NCI-H1048 (cell line): ENCODE measurements at regions not wholly inside any gene's neighbourhood (a gene's known extent, or its start where the extent isn't known, plus 50 kb on each side); places are given as distances from the start of the nearest gene placed in this dataset.

Experiments
- DNase-seq: peaks from one replicate; lab custom pipeline; 2025; lab: John Stamatoyannopoulos, UW

DNA sequence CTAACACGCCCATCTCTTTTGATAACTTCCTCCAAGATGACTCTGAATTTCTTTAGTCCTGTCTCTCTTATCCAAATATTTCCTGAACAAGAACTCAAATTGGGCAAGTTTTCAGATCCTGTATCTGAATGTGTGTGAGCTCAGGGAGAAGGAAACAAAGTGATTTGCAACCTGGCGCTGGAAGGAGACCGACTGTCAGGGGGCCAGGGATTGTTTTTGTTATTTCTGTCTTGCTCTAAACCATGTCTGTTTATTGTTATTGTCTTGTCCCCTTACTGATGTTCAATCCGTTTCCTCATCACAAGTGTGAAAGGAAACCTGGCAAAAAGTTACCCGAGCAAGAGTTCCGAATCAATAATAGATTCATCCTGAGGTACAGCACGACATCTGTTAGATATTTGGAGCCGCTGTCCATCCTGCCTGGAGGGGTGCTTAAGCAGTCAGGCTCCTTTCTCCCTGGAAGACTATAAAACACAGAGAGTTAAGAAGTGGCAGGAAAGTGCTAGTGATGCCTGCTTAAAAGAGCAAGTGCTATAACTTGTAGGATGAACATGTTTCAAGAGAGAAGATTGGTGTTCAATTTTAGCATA lies 132.5 kb upstream of the OSR1 start:
- no peak for DNase-seq

DNA sequence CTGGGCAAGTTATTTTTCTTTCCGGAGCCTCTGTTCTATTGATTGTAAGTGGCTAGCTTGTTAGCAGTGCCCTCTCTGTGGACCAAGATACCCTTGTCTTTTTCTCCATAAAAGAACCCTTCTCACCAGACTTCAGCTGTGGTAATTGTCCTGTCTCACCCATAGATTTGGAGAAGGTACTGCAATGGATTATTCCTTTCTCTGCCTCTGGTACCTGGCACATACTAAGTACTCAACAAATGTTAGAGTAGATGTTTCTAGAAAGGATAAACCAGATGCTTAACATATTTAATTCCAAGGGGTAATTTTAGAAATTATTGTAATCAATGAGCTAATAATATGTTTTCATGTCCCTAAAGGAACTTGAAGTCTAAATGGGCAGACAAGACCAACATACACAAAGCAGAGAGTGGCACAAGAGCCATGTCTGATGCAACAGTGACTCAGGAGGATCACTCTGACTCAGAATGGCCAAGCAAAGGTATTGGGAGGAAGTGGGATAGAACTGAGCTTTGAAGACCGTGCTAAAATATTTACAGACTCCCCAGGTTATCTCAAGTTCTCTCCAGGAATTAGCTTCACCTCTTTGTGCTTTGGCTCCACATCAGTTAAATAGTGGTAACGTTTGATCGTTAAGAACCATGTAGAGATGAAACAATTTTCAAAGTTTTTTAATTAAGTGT lies 129.7 kb upstream of the OSR1 start:
- DNase-seq, result no peak

DNA sequence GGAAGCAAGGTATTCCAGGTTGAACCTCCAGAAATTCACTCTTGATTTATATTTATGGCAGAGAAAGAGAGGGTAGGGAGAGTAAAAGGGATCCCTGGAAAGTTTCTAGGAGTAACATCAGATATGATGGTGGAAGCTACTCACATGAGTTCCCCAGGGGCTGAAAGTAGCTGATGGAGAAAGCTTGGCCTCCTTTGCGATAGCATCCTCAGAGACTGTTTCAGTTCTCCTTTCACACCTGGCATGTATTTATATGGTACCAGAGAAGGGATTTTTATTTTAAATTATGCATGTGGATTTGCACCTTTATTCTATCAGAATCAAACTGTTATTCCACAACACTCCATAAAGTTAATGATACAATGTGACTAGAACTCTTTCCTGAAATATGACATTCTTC lies 126.3 kb upstream of the OSR1 start:
- DNase-seq, result no peak

DNA sequence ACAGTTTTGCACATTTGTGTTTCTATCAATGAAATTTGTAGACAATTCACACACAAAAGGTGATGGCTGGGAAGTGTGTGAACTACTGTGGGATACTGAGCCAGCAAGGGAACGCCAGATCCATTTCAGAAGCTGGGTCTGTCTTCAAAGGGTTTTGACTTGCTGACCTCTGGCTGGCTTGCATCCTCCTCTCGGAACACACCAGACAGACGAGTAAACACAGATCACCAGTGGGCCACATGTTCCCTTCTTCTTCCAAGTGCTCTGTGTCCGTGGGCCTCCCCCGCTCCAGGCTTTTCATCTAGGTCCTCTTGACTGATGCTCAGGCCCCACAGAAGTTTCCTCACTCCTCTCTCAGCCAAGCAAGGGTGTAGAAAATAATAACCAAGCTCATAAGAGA lies 122.2 kb upstream of the OSR1 start:
- no peak for DNase-seq

DNA sequence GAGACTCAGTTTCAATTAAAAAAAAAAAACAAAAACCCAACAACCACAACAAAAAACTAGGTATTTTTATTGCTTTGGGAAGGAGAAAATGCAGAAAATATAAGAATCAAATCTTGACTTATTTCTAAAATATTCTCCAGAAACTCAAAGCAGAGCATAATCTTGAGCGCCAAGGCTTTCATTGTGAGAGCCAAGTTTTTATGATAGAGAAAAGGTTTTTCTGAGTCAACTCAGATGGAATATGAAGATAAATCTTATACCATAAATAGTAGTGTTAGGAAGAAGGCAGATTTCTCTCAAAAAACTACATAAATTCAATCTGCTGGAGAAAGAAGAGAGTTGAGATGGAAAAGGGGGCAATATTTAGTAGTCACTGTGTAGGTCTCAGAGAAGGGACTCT lies 121.2 kb upstream of the OSR1 start:
- DNase-seq, result no peak

DNA sequence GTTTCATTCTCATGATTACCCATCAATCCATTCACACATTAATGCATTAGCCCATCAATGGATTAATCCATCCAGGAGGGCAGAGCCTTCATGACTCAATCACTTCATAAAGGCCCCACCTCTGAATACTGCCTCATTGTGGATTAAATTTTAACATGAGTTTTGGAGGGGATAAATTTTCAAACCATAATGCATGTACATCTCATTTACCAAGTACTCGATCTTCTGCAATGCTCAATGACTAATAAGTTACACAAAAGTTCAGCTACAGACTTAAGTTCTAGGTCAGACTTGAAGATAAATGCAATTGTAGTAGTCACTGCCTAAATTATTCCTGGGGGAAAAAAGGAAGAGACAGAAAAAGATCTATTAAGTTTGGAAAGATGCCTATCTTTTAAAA lies 120.0 kb upstream of the OSR1 start:
- no peak for DNase-seq

DNA sequence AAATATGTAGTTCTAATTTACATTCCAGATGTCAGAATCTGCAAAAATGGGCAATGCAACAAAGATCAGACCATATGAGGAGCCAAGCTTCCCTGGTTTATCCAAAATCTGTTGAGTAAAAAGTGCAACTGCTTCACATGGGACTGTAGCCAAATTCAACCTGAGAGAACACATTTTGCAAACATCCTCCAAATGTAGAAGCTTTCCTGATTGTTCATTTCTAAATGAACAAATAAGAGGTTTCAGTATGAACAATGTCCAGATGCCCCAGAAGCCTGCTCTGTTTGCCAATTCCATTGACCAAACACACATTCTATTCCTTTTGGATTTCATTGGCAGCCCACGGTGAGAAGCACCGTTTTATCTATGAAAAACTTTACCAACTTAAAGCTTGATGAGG lies 117.9 kb upstream of the OSR1 start:
- no peak for DNase-seq

DNA sequence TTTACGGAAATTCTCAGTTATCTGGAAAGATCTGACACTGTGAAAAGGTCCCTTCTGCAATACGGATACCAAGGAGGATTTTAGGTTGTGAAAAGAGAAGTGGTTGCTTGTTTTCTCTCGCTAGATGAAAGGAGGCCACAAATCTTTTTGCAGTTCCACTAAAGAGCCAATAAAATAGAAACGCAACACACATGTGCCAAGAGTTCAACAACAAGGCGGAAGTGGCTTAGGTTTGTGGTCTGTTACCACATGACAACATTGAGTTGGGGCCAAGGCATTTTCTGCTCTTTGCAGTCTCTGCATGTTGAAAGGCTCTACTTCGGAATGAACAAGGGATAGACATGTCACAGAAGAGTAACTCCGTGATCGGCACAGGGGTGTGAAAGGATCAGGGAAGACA lies 115.7 kb upstream of the OSR1 start:
- DNase-seq, result no peak

DNA sequence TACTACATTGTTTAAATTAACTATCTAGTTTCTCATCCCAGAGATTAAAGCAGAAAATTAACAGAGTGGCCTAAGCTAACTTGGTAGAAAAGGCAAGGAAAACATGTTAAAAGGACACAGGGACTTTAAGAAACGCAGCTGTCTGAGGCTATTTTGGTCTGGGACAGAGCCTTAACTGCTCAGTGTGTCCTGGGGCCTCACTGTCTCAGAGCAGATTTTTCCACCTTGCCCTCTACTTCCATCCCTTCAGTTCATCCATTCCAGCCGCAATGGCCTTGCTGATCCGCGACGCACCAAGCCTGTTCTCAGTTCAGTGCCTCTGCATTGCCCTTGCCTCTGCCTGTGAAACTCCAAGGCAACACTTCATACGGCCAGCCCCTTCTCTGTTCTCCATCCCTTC lies 114.9 kb upstream of the OSR1 start:
- DNase-seq, result no peak

DNA sequence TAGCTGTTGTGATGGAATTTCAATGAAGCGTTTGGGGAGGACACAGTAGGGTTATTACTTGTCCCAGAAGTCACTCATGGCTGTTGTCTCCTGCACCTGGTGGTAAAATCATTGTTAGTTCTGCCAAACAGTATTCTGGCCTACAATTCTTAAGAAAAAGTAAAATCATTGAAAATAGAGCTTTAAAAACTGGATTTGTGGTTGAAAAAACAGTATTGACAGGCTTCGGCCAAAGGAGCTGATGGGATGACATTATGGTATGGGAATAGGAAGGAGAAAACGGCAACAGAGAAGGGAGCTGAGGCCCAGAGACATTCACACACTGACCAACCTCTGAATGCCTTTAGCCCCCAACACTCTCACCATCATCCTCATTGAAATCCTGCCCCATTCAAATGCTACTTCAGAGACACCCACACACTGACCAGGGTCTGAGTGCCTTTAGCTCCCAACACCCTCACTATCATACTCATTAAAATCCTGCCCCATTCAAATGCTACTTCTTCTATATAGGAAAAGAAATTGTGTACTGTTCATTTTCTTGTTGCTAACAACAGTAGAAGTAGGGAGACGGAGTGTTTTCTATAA lies 114.1 kb upstream of the OSR1 start:
- DNase-seq, result no peak

DNA sequence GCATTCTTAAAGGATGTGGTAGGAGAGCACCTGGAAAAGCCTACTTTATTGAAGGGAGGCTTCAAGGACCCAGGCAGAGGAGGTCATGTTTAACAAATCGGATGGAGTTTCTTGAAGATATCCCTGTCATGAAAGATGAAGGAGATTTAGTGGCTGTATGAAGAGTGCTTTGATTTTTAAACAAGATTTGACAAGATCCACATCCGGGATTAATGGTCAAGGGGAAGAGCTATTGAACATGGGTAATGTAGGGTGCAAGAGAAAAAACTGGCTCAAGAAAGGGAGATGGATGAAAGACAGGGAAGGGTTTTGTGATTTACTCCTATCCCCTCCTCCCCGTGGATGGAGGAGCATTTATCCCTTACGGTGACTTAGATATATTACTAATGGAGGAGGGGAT lies 113.1 kb upstream of the OSR1 start:
- DNase-seq, result no peak

DNA sequence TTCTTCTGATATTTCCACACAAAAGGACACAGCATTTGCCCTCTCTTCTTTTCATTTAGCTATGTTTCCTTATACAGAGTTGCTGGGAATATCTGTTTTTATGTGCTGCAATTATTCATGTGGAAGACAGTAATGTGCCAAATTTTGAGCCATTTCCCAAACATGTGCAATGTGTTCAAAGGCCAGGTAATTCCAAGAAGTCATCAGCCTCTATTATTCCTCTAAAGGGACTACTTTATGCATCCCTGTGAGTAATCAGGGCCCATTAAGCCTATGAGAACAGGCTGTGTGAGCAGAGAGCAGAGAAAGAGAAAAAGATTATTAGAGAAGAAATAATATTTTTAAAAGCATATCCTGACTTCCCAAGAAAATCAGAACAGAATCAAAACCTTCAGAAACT lies 107.6 kb upstream of the OSR1 start:
- DNase-seq, result no peak

DNA sequence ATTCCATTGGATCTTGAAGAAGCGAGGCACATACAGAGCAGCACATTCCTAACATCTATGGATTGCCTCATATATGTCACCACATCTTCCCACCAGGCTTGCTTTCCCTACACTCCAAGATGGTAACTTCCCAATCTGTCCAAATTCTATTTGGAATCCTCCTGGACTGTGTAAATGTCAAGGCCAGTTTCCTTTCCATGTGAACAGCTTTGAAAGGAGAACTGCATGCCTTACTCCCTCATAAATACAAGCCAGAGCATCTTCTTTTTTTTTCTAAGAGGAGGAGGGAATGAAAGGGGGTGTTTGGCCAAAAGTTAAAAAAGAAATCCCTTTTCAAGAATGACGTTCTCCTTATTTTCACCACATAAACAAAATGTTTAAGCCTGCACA lies 103.8 kb upstream of the OSR1 start:
- no peak for DNase-seq

DNA sequence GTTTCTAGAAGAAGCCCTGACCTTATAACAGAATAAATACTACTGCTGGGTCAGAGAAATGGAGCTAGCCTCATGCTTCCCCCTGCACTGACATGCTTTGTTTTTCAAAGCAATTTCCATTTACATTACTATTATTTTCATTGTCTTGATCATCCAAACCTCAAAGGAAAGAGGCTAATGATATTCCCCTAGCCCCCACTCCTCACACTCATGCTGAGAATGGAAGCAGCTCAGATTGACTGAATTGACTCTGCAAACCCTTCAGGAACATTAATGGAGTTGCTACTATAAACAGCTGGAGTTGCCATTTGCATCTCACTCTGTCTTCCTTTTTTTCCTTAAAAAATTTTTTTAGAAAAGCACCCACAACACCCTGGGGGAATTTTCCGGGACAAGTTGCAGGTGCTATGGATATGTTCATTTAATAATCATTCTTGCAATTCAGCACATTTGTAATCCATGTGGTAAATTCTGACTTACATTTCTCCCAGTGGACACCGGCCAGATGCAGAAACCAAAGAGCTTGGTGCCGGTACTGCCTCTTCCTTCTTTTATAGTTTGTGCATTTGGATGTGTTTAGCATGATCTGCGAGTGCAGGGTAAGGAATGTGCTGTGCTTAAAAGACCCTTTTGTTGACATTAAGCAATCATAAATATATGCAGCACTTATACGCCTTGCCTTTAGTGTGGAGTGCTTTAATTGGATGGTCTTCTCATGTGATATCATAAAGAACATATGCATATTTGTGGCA lies 103.3 kb upstream of the OSR1 start:
- no peak for DNase-seq

DNA sequence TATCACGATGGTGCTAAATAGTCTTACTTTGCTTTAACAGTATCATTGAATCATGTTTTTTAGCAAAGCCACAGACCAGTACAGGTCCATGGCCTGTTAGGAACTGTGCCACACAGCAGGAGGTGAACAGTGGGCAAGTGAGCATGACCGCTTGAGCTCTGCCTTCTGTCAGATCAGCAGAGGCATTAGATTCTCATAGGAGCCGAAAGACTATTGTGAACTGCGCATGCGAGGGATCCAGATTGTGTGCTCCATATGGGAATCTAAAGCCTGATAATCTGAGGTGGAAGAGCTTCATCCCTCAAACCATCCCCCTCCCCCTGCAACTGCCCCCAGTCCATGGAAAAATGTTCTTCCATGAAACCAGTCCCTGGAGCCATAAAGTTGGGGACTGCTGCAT lies 102.3 kb upstream of the OSR1 start:
- no peak for DNase-seq

DNA sequence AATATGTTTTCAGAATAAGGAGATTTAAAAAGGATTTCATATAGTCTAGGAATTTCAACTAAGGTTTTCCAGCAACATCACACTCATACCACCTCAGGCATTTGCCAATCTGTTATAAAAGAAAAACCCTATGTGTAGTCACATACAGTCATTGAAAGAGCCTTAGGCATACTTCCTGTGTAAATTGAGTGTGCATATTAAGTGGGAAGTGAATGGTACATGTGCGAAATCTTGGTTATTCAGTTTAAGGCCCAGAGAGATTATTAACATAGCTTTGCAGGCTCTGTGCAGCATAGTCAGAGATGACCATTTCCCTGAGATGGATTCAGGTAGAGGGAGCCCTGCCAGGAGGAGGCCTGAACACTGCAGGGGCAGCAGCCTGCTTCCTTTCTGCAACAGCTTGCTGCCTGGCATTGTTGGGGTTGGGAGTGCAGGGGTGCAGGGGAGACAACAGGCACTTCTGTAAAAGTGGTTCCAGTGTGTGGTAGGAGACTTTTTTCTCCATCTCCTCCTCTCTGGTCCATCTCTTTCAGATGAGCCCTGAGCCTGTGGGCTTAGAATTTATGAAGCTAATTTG lies 100.1 kb upstream of the OSR1 start:
- no peak for DNase-seq

DNA sequence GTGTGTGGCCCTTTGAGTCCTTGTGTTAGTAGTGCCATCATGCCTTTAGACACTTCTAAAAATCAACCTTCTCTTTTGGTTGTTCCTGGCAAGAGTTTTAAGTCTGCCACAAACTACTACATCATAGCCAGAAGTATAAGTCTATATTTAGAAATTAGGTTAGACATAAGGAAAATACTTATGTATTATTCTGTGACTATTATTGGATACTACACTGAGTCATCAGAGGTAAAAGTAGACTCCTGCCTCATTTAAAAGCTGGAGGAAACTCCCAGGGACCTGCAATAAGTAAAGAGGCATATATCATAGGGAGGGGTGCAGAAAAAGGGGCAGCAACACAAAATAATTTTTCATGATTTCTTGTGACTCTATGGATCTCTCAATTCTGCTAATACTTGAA lies 99.4 kb upstream of the OSR1 start:
- DNase-seq, result no peak

DNA sequence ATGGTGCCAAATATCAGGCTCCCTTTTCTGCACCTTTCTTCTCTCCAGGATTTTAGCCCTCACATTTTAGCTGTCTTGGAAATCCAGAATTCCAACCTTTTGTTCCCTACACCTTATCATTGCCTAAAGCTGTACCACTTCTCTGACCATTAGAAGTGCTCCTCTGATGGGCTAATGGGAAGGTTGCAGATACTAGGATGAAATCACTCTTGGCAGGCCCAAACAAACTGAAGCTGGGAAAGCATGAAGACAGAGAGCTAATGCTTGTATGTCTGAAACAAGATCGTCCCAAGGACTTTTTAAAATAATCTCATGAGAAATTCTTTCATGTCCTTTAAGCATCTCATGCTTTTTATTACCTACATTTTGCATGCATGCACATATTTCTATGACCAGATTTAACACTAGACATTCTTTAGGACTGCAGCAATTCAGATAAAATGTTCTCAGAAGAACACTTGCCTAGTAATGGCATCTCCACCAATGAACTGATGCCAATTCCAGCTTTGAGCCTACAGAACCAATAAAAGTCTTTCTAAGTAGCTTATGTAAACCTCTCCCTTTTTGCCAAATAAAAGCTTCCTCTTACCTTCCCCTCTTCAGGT lies 98.4 kb upstream of the OSR1 start:
- DNase-seq, result no peak

DNA sequence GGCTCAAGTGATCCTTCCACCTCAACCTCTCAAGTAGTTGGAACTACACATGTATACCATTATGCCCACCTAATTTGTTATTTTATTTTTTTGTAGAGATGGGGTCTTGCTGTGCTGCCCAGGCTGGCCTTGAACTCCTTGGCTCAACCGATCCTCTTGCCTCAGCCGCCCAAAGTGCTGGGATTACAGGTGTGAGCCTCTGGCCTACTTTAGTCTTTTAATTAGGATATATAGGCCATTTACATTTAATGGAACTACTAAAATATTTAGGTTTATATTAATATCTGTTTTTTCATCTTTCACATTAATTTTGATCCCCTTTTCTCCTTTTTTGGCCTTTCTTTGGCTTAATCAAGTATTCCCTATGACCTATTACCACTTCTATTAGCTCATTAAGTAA lies 95.7 kb upstream of the OSR1 start:
- DNase-seq, result no peak

DNA sequence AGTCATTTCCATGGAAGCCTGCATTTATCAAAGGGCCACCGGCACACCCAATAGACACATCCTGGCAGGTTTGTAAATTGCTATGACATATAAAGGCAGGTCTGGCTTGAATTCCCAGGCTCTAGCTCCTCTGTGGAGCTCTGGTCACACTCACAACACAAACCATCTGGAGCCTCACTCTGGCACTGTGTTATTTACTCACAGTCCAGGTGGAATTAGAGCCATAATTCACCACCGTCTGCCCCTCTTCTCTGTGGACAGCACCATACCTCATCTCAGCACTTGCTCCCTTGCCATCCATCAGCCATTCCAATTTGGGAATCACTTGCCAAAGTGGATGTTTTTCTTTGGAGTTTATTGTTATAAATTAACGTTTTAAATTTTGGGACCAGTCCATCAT lies 84.3 kb upstream of the OSR1 start:
- no peak for DNase-seq

DNA sequence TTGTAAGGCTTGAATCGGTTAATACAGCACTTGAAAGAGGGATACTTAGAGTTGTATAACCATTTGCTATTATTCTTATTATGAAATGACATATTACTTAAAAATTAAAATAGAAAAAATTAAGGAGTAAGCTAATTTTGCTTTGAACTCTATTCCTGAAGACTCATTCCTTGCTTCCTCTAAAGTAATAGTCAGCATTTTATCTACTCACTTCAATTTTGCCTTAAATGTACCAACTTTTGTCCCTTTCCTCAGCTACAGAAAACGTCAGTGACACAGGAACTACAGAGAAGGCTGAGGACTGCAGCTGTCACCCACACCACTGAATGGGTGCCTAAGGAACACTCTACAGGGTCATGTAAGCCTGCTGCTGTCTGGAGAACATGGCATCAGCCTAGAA lies 80.7 kb upstream of the OSR1 start:
- DNase-seq, result no peak

DNA sequence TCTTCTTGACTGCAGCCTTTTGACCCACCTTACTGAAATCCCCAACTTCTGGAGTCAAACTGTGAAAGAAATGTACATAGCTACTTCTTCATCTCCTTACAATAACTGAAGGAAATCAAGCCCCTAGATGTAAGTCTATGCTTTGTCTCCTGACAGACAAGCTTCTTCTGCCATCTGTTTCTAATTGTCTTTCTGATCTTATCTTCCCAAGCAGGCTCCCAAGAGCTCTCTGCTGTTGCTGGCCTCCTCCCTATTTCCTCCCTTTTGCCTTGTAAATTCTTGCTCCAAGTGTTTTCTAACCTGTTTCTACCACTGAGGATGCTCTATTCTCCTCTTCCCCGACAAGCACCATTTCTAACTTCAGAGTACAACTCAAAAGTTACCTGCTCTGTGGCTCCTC lies 77.4 kb upstream of the OSR1 start:
- no peak for DNase-seq

DNA sequence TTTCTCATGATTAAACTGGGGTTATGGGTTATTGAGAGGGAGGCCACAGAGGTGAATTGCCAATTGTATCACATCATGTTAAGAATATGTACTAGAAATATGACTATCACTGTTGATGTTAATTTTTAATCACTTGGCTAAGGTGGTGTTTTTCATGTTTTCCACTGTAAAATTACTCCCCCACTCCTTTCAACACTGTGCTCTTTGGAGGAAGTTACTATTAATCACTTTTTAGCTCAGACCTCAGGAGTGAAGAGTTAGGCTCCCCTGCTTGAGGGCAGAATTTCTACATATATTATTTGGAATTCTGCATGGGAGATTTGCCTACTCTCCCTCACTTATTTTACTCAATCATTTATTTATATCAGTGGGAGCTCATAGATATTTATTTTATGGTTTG lies 76.0 kb upstream of the OSR1 start:
- DNase-seq, result no peak
